Hippocampal formation (tissue), 2 donors: ENCODE measurements at regions not wholly inside any gene's neighbourhood (a gene's known extent, or its start where the extent isn't known, plus 50 kb on each side); places are given as distances from the start of the nearest gene placed in this dataset.

Source experiments
- DNase-seq, 2 donors: peaks; one replicate each; lab custom pipeline; 2025; lab: John Stamatoyannopoulos, UW

DNA sequence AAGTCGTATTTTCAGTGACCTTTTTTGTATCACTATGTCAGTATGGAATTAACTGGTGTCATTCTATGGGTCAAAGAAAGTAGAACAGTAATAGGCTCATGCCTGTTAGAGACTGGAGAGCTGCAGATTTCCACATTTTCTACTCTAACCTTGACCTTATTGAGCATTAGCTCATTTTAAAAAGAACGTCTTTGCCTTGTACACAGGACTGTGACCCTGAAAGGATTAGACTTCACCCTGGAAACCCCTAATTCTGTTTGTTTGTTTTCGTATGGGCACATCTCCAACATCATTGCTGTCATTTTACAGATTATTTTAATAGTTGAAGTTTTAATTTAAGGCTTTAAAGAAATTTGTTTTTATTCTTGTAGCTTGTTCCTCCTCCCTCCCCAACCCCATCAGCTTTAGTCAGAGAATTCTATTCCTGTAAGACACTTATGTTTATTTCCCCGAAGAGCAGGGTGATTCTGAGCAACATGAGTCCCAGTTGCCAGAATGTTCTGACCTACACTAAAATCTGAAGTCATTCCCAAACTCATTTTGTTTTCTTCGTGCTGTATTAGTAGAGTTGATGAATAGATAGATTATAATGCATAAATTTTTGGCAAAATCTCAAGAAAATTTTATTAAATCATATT is 451.3 kb downstream of the FOXG1 start:
- DNase-seq: no peak

DNA sequence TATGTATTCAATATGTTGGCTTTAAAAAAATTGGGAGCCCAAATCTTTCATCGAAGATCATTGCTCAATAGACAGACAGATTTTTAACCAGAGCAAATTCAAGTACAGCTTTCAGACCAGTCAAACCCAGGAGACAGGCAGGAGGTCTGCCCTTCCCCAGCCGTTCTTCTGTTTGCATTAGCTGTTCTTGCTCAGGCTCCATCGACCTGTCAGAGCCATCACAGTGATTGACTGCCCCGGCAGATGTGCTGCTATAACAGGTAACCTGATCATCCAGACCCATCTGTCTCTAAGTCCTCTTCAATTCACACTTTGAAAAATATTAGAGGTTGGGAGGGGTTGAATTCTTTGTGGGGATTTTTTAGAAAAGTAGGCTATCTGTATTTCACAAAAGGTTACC is 453.5 kb downstream of the FOXG1 start:
- no peak for DNase-seq

DNA sequence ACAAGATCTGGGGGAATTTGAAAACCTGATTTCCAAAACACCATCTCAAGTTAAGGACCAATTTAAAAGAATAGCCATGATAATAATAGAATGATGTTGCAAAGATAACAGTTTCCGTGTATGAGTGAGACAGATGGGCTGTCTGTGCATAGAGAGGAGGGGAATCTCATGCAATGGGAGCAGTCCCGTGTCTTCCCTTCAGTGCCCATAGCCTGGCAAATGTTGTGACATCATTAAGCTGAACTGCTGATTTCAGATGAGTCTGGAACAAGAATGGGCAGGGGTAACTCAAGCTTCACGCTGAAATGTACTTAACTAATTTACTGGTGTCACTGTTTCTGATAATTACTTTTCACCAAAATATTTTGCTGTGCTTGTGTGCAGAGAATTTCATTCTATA is 454.0 kb downstream of the FOXG1 start:
- no peak for DNase-seq

DNA sequence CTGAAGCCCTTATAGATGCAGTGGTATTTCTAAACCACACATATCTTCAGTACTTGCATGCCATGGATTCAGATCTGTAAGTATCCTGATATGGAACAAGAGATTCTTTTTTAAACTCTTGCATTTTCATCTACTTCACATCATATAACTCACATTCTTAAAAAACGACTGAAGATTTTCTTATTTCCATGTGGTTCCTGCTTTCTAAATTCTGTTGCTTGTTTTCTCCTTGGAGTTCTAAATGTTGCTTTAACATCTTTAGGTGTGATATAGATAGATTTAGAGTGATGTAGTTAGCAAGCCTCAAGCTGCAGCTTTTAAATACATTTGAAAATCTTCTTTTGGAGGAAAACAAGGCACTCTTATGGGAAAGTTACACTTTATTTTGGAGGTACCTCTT is 455.4 kb downstream of the FOXG1 start:
- DNase-seq: no peak

DNA sequence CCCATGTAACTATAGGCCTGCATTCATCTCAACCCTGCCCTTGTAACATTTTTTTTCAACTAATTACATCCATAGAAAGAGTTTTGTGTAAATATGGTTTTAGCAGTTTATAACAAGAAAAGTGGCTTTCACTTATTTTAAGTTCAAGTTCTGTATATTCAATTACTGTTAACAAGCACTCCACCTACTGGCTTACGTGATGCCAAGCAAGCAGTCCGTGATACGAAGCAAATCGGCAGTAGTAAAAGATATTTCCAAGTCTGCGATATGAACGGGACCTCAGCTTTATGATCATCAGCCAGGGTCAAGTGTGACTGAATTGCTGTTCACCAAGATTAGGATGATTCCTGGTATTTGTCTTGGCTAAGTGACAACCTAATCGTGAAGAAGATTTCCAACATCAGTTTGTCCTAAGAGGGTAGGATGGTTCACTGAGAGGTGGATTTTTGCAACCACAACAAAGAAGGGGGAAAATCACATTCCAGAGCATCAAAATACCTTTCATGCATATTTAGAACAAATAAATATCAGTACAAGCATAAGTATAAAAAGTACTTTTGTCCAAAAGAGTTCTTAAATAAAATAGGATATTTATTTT is 456.2 kb downstream of the FOXG1 start:
- peak in 1 of 2 donors; percentile 72 for DNase-seq

DNA sequence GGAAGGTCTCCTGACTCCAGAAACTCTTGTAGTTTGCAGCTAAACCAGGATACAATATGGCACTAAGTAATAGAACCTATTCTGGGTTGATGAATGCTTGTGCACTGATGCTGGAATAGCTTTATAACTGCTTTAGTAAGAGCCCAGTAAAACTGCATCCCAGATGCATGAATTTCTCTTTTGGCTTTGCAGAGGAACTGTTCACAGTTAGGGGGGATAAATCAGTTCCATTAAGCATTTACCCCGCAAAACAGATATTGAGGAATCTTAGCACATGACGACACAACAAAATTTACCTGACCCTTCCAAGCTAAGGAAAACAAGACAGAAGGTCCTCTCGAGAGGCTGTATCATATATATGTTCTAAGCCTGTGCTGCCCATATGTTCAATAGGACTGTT is 457.4 kb downstream of the FOXG1 start:
- no peak for DNase-seq

DNA sequence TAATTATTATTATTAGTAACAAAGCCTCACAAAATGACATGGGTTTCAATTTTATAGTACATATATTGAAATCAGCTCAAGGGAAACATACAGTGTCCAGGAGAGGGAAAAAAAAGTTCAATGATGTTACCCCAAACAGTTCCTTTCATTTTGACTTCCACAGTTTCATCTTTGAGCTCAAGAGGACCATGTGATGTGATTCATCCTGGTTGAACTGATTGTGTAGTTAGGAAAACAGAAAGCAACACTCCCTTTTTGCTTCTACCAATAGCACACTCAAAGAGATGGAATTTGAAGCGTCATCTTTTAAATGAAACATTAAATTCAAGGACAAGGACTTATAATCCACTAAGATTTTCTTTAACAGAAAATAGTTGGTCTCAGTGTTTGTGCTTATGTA is 461.0 kb downstream of the FOXG1 start:
- no peak for DNase-seq

DNA sequence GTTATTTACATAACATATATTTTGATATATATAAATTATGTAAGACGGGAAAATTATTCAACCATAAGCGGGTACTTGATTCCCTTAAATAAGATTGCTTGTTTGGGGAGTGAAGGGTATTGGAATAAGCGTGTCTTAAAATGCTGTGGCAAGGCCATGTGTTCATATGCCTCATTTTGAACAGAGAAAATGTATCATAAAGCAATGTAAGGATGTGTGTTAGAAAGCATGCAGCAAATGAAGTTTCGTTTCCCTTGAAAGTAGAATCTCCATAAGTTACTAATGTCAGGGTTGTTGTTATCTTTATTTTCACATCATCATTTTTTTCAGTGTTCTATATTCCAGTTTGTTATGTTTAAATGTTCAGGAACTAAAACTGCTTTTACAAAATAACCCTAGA is 465.6 kb downstream of the FOXG1 start:
- no peak for DNase-seq

DNA sequence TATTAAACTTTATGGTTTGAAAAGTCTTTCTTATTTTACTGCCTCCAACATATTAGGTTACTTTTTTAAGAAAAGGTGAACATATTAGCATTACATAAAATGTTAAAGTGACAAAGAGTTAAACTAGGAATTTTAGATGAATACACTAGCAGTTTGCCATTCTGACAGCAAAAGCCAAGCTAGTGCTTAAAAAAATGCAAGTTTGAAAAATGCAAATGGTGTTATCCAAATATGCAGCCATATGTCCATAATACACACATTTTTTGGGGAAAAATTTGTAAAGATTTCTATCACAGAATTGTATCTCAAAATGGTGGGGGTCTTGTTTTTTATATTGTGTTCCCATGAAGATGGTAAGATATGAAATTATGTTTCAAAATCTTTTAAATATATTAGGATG is 466.1 kb downstream of the FOXG1 start:
- DNase-seq: no peak

DNA sequence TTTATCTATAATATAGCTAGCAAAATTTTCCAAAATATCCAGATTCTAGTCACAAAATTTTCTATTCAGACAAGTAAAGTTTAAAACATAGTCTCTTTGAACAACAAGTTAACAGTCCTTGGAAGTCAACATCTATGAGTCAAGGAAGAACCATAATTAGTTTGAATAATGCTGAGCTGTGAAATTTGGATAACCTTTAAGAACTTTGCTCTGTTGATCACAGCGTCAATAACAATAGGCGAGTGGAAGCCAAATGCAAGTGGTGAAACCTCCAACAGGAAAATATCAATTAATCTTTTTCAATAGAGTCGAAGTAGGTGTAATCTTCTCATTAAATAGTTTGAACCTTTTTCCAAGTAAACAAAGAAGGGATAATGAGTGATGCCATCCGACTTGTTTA is 466.6 kb downstream of the FOXG1 start:
- DNase-seq: no peak

DNA sequence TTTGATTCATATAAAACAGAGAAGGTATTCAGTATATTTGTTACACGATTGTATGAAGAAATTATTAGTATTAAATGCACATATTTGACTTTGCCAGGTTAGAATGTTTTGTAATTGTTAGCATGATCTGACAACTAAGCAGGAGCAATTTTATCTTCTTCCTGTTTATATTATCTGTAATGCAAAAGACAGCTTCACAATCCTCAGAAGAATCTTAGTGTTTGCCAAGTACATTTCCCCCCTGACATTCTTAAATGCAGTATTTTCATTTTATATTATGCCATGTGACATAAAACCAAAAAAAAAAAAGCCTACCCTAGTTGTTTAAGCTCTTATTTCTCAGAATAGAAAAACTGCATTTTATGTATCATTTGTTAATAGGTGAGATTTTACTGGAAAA is 469.4 kb downstream of the FOXG1 start:
- no peak for DNase-seq

DNA sequence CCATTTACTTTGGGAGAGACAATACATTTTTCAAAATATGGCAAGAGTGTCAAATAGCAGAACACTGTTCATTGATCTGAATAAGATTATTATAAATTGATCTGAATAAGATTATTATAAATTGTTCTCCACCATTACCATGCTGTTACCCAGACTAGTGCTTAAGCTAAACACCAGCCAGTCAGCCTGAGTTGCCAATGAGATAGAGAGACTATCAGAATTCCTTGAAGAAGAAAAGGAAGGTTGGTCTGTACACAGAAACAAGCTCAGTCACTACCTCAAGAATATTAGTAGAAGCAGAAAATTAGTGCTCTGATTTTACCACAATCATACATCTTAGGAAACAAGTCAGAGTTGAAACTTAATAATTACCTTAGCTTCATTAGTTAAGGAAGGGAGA is 469.8 kb downstream of the FOXG1 start:
- no peak for DNase-seq

DNA sequence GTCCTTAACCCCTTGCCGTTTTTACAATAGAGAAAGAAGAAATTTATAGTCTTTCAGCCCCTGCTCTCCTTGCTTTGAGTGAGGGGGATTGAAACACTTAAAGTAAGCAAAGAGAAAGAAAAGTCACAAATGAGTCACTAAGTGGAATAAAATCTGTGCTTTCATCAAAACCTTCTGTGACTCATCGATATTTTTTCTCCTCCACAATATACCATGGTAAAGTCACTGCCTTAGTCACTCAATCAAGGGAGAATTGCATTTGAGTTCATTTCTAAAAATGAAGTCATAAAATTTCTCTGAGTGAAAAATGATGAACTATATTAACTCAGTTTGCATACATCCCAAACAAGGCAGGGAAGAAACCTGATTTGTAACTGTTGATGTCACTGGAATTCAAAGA is 470.3 kb downstream of the FOXG1 start:
- DNase-seq: no peak

DNA sequence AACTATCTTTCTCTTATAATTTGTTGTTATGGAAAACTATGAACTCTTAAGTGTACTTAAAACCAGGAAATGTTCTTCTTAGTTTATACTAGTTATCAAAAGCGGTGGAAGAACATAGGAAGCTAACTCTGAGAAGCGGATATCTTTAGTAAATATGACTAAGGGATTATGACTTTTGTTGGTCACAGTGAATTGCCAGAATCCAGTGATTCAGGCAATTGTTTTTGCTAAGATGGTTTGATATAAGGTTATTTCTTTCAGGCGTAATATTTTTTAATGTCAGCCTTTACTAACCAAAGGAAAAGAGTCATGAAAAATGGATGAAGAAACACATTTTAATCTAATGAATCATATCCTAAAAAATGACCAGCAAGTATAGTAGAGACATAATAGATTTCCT is 473.5 kb downstream of the FOXG1 start:
- no peak for DNase-seq

DNA sequence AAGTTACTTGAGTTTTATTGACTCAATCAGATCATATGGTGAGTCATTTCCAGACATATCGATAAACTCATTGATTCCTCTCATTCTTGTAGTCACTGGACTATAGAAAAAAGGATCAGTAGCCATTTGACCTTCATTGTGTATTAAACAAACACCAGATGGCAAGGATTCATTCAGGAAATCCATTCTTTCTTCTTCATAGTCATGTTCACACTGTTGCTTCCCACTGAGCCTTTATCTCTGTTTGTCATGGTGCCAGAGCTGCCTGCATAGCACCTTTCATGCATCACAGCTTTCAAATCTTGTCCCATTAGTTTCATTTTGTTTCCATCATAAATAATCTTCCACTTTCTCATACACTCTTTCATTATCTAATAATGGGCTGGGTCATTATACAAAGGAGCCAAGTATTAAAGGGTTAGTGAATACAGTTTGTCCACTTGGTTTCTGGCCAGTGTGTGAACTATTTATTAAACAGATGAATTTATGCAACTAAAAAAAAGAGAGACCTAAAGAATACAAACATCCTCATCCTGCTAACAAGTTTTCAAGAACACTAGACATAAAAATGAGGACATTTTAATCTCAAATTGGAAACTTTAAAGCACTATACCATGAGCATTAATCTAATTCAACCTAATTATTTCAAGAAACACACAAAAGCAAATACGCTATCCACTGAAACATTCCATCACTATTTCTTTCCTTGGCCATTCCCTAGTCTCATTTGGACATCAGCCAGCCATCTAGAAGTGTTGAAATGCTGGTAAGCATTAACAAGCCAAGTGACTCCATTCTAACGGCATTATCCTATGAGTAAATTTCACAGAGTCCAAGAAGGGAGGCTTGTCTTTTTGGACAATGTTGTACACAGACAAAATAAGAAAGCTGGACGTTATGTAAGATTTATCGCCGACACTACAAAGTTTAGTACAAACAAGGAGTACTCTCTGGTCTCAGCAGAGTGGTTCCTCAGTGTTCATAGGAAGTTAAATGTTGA is 476.5 kb downstream of the FOXG1 start:
- DNase-seq: no peak

DNA sequence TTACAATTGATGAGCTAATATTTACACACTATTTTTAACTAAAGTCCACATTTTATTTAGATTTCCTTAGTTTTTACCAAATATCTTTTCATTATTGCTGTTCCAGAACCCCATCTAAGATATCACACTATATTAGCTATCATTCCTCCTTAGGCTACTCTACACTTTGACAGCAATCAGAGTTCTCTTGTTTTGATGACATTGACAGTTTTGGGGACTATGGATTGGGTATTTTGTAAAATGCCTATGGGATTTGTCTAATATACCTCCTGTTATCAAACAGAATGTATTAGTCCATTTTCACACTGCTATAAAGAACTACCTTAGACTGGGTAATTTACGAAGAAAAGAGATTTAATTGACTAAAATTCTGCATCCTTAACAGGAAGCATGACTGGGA is 489.1 kb downstream of the FOXG1 start:
- no peak for DNase-seq

DNA sequence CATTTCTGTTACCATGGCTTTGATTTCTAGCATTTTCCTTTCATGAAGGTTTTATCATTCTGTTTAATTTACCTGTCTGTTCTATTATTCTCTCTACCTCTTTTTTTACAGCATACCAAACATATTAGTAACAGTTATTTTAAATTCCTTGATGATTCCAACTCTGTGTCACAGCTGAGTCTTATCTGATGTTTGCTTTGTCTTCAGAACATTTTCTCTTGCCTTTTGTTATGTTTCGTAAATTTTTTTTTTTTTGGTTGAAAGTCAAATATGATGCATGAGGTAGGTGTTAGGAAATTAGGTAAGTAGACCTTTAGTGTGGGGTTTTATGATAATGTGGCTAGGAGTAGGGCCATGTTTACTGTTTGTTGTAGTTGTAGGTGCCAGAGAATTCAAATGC is 496.4 kb downstream of the FOXG1 start:
- DNase-seq: no peak

DNA sequence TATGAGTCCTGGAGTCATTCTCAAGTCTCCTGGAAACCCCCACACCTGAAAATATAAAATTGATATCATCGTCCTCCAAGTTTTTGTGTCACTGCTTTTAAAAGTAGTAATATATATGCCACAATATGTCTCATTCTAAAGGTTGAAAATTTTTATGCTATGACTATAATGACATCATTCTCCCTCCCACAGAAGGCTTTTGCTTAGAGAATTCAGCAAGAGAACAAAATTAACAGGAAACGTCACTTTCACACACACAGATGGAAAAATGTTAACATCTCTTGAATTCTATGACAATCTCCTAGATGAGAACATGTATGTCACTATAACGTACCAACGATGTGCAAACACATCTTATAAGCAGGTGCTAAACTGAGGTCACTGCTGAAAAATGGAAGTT is 498.3 kb downstream of the FOXG1 start:
- DNase-seq: no peak

DNA sequence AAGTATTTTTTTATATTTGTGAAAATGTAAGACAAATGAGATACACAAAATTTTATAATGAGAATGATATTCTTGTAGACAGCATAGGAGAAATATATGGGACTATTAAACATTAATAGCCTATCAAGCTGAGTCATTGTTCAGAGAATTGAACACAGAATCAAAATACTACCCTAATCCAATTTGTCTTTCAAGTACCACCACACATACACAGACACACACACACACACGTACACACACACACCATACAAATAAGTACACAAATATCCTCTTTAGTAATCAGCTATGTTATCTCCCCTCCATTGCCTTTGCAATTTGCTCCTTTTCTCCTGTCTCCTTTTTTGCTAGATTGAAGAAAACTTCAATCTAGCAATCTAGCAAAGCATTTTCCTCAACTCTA is 499.3 kb downstream of the FOXG1 start:
- DNase-seq: no peak

DNA sequence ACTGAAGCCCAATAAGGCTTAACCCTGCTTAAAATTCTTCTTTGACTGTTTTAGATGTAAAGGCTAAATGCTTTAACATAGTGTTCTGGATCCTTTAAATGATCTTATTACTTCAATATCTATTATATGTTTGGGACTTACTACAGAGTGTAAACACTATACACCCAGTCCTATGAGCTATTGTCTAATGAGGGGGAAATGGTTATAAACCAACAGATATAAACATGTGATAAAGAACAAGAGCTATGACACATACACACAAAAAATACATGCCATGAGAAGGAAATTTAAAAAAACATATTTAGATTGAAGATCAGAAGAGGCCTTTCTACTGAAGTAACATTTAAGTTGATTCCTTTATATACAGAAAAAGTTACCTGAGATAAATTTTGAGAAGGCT is 505.1 kb downstream of the FOXG1 start:
- DNase-seq: no peak

DNA sequence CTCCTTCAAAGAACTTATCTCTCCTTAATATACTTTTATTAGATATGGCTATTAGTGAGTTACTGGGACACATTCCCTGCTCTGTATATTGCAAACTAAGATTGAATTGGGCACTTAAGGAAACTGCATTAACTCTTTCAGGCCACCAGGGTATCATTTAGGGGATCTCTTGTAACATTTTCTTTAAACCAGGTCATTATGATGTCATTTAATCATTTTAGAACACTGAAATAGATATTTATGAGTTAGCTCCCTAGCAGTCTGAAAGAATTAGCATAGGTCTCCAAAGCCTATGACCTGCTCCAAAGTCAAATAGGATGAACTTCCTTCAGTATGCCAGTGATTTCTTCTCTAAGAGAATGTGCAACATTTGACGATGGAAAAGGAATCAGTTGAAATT is 506.9 kb downstream of the FOXG1 start:
- no peak for DNase-seq

DNA sequence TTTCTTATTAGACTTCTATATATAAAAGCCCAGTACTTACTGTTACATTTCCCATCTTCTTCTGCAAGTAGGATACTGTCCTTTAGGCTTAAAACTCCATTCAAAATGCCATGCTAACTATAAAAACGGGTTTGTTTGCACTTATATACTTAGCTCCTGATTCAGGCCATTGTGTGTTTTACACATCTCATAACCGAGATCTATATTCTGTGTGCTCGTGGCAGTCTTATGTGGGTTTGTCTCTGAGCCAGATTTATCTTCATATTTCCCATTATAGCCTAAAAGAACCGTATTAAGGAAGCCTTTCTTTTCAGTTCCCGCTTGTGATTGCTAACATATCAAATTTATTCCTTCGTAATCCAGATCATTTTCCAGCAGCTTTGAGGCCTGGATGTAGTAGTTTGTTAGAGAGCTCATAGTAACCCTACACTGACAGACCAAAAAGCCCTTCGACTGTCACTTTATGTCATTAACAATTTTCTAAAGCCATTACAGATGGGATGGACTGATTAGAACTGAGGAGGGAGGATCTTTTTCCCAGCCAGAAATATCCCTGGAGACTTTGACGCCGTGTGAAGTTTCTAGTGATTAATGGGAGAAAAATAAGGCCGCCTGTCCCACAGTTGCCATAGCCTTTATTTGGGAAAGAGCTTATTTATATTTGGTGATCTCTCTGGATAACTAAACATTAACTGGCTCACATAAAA is 508.5 kb downstream of the FOXG1 start:
- DNase-seq: no peak
